ENCODE measurements at regions not wholly inside any gene's neighbourhood (a gene's known extent, or its start where the extent isn't known, plus 50 kb on each side); places are given as distances from the start of the nearest gene placed in this dataset.

DNA sequence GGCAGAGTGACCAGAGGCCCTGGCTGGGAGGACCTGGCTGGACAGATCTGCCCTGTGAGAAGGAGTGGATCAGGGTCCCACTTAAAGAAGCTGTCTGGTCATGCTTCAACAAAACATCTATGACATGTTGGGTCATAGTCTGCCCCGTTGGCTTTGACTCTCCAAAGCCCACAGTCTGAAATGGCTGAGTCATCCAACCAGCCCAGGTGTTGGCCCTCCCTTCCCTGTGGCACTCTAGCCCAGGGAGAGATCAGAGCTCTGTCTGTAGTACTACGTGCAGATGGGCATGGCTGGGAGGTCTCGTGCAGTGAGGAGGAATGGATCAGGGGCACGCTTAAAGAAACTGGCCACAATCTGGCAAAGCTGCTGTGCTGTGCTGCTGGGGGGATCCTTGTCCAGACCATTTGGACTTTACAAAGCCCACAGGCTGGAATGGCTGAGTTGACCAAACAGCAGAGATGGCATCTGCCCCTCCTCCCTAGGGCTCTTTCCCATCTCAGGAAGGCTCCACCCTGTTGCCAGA is 206.1 kb downstream of the TUSC1 start:
- Histone ChIP-seq H3K4me1 (ENCODE audit: control insufficient read depth, insufficient read depth, low read length) (no peaks in the 10 kb centered on the region), H3K56ac (ENCODE audit: extremely low read depth, insufficient read depth, low read length) (no peak overlapping the region), H2BK20ac (ENCODE audit: low read depth, low read length) (no peak overlapping the region), H3K18ac (ENCODE audit: low read depth, low read length) (no peak overlapping the region), H3K9me1 (ENCODE audit: insufficient read depth, low read length) (no peaks in the 10 kb centered on the region), H3K14ac (replicated peaks; ENCODE audit: low read depth, low read length) (no peak overlapping the region), H3K9ac (ENCODE audit: low read depth, low read length) (no peak overlapping the region), H3K4ac (ENCODE audit: low read depth, low read length) (no peak overlapping the region), H3K9me3 (ENCODE audit: control insufficient read depth, insufficient read depth, low read length) (peaks cover 9% of the 10 kb centered on the region), H3K36me3 (ENCODE audit: control insufficient read depth, insufficient read depth, low read length) (no peaks in the 10 kb centered on the region), H3K79me1 (ENCODE audit: low read depth in 1 of 2, low read length in 2 of 2) (no peaks in the 10 kb centered on the region), H4K91ac (ENCODE audit: insufficient read depth, low read depth, low read length) (no peak overlapping the region), H3K27me3 (ENCODE audit: control insufficient read depth, insufficient read depth, low read length) (no peaks in the 10 kb centered on the region), H2AK9ac (replicated peaks; ENCODE audit: low read depth, low read length, poor library complexity) (no peak overlapping the region), H4K20me1 (ENCODE audit: insufficient read depth, low read length) (no peaks in the 10 kb centered on the region), H3K4me2 (ENCODE audit: low read depth, low read length) (no peak overlapping the region), H4K5ac (ENCODE audit: low read depth, low read length) (no peak overlapping the region), H3K23ac (ENCODE audit: low read depth, low read length) (no peak overlapping the region), H4K8ac (ENCODE audit: low read depth in 2 of 2, low read length in 2 of 2) (no peak overlapping the region), H3K27ac (ENCODE audit: insufficient read depth, low read length) (no peak overlapping the region), H2BK5ac (ENCODE audit: low read depth, low read length, poor library complexity, severe bottlenecking) (no peak overlapping the region), H2AFZ (replicated peaks; ENCODE audit: low read length, poor library complexity) (no peak overlapping the region), H3K4me3 (ENCODE audit: insufficient read depth, low read depth, low read length) (no peak overlapping the region), H2BK120ac (ENCODE audit: low read depth, low read length) (no peak overlapping the region), H2BK15ac (ENCODE audit: low read depth, low read length) (no peak overlapping the region), H2AK5ac (ENCODE audit: low read depth, low read length) (no peak overlapping the region)
- dilution Hi-C loops (cut with HindIII; ENCODE audit: low sequenced_read_pairs, unreplicated experiment) (no loop called here), intact Hi-C loops (cut with micrococcal nuclease) (no loop called here), in situ Hi-C loops (cut with MboI; ENCODE audit: low sequenced_read_pairs) (no loop called here)
- POLR2A ChIA-PET (ENCODE audit: unreplicated experiment), result no interaction called here
- TF ChIP-seq, protein P1, sequence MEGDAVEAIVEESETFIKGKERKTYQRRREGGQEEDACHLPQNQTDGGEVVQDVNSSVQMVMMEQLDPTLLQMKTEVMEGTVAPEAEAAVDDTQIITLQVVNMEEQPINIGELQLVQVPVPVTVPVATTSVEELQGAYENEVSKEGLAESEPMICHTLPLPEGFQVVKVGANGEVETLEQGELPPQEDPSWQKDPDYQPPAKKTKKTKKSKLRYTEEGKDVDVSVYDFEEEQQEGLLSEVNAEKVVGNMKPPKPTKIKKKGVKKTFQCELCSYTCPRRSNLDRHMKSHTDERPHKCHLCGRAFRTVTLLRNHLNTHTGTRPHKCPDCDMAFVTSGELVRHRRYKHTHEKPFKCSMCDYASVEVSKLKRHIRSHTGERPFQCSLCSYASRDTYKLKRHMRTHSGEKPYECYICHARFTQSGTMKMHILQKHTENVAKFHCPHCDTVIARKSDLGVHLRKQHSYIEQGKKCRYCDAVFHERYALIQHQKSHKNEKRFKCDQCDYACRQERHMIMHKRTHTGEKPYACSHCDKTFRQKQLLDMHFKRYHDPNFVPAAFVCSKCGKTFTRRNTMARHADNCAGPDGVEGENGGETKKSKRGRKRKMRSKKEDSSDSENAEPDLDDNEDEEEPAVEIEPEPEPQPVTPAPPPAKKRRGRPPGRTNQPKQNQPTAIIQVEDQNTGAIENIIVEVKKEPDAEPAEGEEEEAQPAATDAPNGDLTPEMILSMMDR (conservative IDR thresholded peaks at IDR 0.05; ENCODE audit: low read depth, low read length), result no peak
- TF ChIP-seq, protein P2, sequence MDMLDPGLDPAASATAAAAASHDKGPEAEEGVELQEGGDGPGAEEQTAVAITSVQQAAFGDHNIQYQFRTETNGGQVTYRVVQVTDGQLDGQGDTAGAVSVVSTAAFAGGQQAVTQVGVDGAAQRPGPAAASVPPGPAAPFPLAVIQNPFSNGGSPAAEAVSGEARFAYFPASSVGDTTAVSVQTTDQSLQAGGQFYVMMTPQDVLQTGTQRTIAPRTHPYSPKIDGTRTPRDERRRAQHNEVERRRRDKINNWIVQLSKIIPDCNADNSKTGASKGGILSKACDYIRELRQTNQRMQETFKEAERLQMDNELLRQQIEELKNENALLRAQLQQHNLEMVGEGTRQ (IDR thresholded peaks at IDR 0.05; ENCODE audit: low read depth, low read length), result no peak
- TF ChIP-seq NFE2L2 (IDR thresholded peaks at IDR 0.05; ENCODE audit: low read depth, low read length) (no peak), RAD21 (IDR thresholded peaks at IDR 0.05; ENCODE audit: low read length) (no peak), POLR2A (IDR thresholded peaks at IDR 0.05; ENCODE audit: low read depth, low read length) (no peak), CEBPB (IDR thresholded peaks at IDR 0.05; ENCODE audit: low read depth, low read length) (no peak), SMC3 (IDR thresholded peaks at IDR 0.05; ENCODE audit: low read depth, low read length) (no peak), CHD1 (IDR thresholded peaks at IDR 0.05; ENCODE audit: low read depth, low read length) (no peak), BHLHE40 (IDR thresholded peaks at IDR 0.05; ENCODE audit: low read depth, low read length) (no peak), RFX5 (IDR thresholded peaks at IDR 0.05; ENCODE audit: low read depth, low read length) (no peak), MXI1 (IDR thresholded peaks at IDR 0.05; ENCODE audit: borderline replicate concordance, low read depth, low read length) (no peak), MAZ (IDR thresholded peaks at IDR 0.05; ENCODE audit: borderline replicate concordance, low read depth, low read length) (no peak), RCOR1 (IDR thresholded peaks at IDR 0.05; ENCODE audit: insufficient replicate concordance, low read length) (no peak), FOS (IDR thresholded peaks at IDR 0.05; ENCODE audit: low read depth, low read length) (no peak)
- TF ChIP-seq, protein P3, sequence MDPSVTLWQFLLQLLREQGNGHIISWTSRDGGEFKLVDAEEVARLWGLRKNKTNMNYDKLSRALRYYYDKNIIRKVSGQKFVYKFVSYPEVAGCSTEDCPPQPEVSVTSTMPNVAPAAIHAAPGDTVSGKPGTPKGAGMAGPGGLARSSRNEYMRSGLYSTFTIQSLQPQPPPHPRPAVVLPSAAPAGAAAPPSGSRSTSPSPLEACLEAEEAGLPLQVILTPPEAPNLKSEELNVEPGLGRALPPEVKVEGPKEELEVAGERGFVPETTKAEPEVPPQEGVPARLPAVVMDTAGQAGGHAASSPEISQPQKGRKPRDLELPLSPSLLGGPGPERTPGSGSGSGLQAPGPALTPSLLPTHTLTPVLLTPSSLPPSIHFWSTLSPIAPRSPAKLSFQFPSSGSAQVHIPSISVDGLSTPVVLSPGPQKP (IDR thresholded peaks at IDR 0.05; ENCODE audit: borderline replicate concordance, low read depth, low read length), result no peak
- CTCF ChIA-PET, result no interaction called here
- ATAC-seq (ENCODE audit: low read depth) (no peak), DNase-seq (no peak)
- no TSS peak for BruUV-seq (replicated peaks)
- WGBS, 2 experiments (ENCODE audit: extremely low coverage in 2 of 2, insufficient read length in 1 of 2), result no CpG with 5 or more reads among the region's 4 CpGs

Data from IMR-90 (cell line).